ENCODE measurements at regions not wholly inside any gene's neighbourhood (a gene's known extent, or its start where the extent isn't known, plus 50 kb on each side); places are given as distances from the start of the nearest gene placed in this dataset.

GRCh38 chr2:176704282-176704858, 435.1 kb downstream of the MTX2 start:
- 45 to 58% (median 55%) methylated on average over 3 of the region's 3 CpGs for WGBS, 5 donors
- H3K4me3 ChIP-seq, result no peak overlapping the region

GRCh38 chr2:176709149-176709951, 440.1 kb downstream of the MTX2 start:
- H3K4me3 ChIP-seq, result no peak overlapping the region
- H3K36me3 ChIP-seq, result no peaks in the 10 kb centered on the region
- H3K9me3 ChIP-seq, result no peaks in the 10 kb centered on the region
- H3K27me3 ChIP-seq, result peaks cover 0 to 12% (median 0%) of the 10 kb centered on the region in 3 donors
- no peak for TF ChIP-seq POLR2AphosphoS5 (IDR thresholded peaks at IDR 0.05)
- TF ChIP-seq EP300 (IDR thresholded peaks at IDR 0.05), result no peak
- TF ChIP-seq CTCF (IDR thresholded peaks at IDR 0.05), result no peak
- no peak for TF ChIP-seq POLR2A (IDR thresholded peaks at IDR 0.05)
- WGBS, 5 donors, result 77 to 83% (median 79%) methylated on average over 18 of the region's 18 CpGs
- intact Hi-C loops (cut with DNase I; ENCODE audit: low total_unique reads), result no loop called here
- no peaks in the 10 kb centered on the region for H3K4me1 ChIP-seq
- DNase-seq, result peak in 1 of 2 donors; percentile 45
- no peak overlapping the region for H3K27ac ChIP-seq

More at GRCh38 chr2:176704282-176704858, 435.1 kb downstream of the MTX2 start:
- DNase-seq, result peak in 1 of 2 donors; percentile 9
- H3K4me1 ChIP-seq, result no peaks in the 10 kb centered on the region
- no peaks in the 10 kb centered on the region for H3K36me3 ChIP-seq
- no peak for TF ChIP-seq CTCF (IDR thresholded peaks at IDR 0.05)
- no peak for TF ChIP-seq EP300 (IDR thresholded peaks at IDR 0.05)
- no peak for TF ChIP-seq POLR2A (IDR thresholded peaks at IDR 0.05)
- TF ChIP-seq POLR2AphosphoS5 (IDR thresholded peaks at IDR 0.05), result no peak
- peaks cover 0 to 12% (median 0%) of the 10 kb centered on the region in 3 donors for H3K27me3 ChIP-seq
- H3K27ac ChIP-seq, result no peak overlapping the region
- H3K9me3 ChIP-seq, result no peaks in the 10 kb centered on the region
- intact Hi-C loops (cut with DNase I; ENCODE audit: low total_unique reads), result no loop called here

GRCh38 chr2:176709991-176710390, 440.7 kb downstream of the MTX2 start:
- H3K27ac ChIP-seq, result no peak overlapping the region
- no peak overlapping the region for H3K4me3 ChIP-seq
- H3K36me3 ChIP-seq, result no peaks in the 10 kb centered on the region
- peaks cover 0 to 12% (median 0%) of the 10 kb centered on the region in 3 donors for H3K27me3 ChIP-seq
- H3K9me3 ChIP-seq, result no peaks in the 10 kb centered on the region
- intact Hi-C loops (cut with DNase I; ENCODE audit: low total_unique reads), result no loop called here
- TF ChIP-seq EP300 (IDR thresholded peaks at IDR 0.05) (no peak), POLR2A (IDR thresholded peaks at IDR 0.05) (no peak), CTCF (IDR thresholded peaks at IDR 0.05) (no peak), POLR2AphosphoS5 (IDR thresholded peaks at IDR 0.05) (no peak)
- DNase-seq, result no peak
- 79 to 93% (median 83%) methylated on average over 2 of the region's 2 CpGs for WGBS, 5 donors
- no peaks in the 10 kb centered on the region for H3K4me1 ChIP-seq

- no peaks in the 10 kb centered on the region for H3K36me3 ChIP-seq
- intact Hi-C loops (cut with DNase I; ENCODE audit: low total_unique reads), result no loop called here
- H3K4me1 ChIP-seq, result no peaks in the 10 kb centered on the region
- 61 to 75% (median 71%) methylated on average over 7 of the region's 7 CpGs for WGBS, 5 donors
- peak in 1 of 2 donors; percentile 36 for DNase-seq
- H3K27ac ChIP-seq, result no peak overlapping the region
- H3K9me3 ChIP-seq, result no peaks in the 10 kb centered on the region
- peaks cover 0 to 12% (median 0%) of the 10 kb centered on the region in 3 donors for H3K27me3 ChIP-seq
- TF ChIP-seq POLR2A (IDR thresholded peaks at IDR 0.05) (no peak), CTCF (IDR thresholded peaks at IDR 0.05) (no peak), POLR2AphosphoS5 (IDR thresholded peaks at IDR 0.05) (no peak), EP300 (IDR thresholded peaks at IDR 0.05) (no peak)
- no peak overlapping the region for H3K4me3 ChIP-seq
Measured at GRCh38 chr2:176710657-176711186, 441.5 kb downstream of the MTX2 start.

Measured in stomach (tissue), 8 donors.